ENCODE measurements at regions not wholly inside any gene's neighbourhood (a gene's known extent, or its start where the extent isn't known, plus 50 kb on each side); places are given as distances from the start of the nearest gene placed in this dataset.
"Not testable (repeated sequence)": the region's sequence is repeated elsewhere in the genome, so short reads cannot be mapped to it uniquely, and the experiment has no call there.

DNA sequence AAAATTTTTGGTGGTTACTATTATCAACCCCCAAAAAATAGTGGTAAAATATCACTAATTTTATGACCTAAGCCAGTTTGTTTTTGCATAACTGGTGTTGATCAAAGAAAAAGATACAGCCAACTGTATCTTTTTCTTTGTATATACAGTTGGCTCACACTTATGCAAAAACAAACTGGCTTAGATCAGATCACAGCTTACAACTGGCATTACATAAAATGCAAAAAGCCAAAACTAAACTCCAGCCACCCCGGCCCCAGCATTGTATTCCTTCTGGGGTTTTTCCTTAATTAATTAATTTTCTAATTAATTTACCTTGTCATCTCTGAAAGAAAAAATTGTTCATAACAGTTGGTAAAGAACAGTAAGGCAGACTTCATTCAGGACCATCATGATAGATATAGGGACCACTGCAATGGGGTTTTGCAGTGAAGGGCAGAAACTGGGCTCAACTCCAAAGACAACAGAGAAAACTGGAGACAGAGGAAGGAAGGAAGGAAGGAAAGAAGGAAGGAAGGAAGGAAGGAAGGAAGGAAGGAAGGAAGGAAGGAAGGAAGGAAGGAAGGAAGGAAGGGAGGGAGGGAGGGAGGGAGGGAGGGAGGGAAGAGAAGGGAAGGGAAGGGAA is 202.1 kb downstream of the HNRNPD start:
- no peak for DNase-seq

DNA sequence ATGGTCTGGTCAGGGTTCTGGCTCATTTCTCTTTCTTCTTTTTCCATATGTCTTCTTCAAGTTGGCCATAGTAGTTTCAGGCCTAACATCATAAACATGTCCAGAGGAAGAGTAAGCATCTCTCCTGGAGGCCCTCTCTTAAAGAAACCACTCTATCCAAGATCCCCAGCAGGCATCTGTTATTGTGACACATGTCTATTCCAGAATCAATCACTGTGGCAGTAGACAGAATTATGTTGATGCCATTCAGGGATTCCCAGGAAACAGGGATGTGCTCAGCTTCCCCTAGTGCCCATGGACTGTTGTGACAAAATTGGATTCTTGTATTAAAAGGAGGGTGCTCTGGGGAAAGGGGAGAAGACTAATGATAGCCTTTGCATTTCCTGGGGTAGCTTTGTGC is 224.0 kb downstream of the HNRNPD start:
- no peak for DNase-seq

- DNase-seq = no peak
Observed at GRCh38 chr4:82145850-82146249, 227.9 kb downstream of the HNRNPD start.

DNA sequence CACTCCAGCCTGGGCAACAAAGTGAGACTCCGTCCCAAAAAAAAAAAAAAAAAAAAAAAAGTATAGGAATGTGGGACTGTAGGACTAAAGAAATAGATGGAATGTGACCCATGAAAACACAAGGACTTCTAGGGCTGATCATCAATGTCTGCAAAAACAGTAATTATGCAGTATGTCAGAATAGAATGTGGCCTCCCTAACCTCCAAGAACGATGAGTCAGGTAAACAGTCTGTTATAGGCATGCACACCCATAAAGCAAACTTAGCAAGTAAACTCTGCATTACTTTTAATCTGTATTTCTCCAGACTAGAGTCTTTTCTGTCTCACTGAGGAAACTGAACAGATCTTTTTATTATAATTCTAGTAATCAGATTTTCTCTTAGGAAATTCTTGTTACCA is 233.4 kb downstream of the HNRNPD start:
- DNase-seq = no peak

DNA sequence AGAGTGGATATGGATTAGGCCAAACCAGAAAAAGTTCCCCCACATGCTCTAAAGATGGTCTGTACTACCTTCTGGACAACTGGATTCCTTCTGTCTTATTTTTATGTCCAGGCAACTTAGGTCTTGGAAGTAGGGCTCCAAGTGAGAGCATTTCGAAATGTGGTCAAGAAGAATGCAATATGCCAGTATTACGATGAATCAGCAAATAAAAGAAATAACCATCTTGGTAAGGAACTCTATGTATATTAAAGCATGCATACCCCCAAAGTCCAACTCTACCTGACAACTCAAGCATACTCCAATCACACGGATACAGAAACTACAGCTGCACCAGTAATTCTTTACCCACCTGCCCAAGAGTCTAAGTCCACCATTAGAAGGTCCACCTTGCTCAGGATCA is 234.5 kb downstream of the HNRNPD start:
- DNase-seq = no peak

GRCh38 chr4:82138374-82138773 is 235.4 kb downstream of the HNRNPD start:
- no peak for DNase-seq

GRCh38 chr4:82136161-82136801 is 237.5 kb downstream of the HNRNPD start:
- peak in 1 of 2 donors; percentile 34 for DNase-seq

DNA sequence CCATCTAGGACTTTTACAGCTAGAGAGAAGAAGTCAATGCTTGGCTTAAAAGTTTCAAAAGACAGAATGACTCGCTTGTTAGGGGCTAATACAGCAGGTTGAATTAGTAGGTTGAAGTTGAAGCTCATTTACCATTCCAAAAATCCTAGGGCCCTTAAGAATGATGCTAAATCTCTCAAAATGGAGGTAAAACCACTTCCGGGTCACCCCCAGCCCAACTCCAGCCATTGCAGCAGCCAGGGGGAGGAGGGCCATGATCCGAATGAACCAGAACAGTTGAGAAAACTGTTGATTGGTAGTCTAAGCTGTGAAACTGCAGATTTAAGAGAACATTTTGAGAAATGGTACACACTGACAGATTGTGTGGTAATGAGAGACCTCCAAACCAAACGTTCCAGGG is 245.4 kb downstream of the HNRNPD start:
- DNase-seq = no peak

- DNase-seq = no peak
Observed at GRCh38 chr4:82126512-82127040, 247.2 kb downstream of the HNRNPD start.

GRCh38 chr4:82125787-82126297 is 247.9 kb downstream of the HNRNPD start:
- no peak for DNase-seq

DNA sequence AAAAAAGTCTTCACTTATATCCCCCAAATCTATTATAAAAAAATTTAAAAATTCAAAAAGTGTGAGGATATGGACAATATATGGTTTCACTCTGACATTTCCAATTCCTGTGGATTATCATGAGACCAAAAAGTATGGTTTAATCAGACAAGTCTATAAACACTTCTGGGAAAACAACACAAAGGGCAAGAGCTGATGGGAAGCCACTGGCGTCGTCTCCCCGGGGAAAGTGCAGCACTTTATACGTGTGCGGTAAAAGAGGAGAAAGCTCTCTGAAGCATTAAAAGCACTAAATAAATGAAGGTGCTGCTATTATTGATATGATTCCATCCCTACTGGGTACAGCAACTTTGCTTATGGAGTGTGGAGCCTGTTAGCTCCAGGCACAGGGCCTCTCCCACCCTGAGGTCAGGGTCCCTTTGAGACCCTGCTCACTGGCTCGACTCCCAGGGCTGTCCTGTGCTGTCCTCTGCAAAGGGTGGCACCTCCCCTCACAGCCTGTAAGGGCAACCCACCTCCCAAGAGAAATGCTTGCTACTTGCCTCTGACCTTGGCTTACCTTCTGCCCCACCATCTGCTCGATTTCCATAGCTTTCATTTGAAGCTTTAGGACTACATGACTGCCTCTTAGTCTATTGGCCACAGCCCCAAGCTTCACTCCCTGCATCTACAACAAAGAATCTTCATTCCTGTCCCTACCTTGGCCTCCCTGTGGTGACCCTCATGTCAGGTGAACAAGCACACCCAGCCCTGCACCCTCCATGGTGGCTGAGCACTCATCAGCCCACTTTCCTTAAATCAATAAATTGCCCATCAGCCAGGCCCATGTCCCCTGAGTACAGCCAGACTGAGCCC is 248.6 kb downstream of the HNRNPD start:
- DNase-seq = no peak

DNA sequence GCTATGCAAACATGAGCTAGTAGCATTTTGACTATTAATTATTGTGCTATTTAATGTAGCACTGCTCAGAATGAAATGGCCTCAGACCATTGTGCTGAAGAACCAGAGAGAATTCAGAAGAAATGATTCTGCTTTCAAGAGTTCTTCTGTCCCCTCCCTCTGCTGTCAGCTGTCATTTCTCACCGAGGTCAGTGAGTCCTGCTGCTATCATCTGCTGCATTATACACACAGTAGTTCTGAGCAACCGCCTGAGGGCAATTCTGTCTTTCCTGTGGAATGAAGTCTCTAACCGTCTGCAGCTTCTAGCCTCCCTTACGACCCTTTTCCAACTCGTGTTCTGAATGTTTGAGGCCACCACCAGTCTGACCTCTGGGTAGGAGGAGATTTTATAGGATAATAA is 249.4 kb downstream of the HNRNPD start:
- no peak for DNase-seq

DNA sequence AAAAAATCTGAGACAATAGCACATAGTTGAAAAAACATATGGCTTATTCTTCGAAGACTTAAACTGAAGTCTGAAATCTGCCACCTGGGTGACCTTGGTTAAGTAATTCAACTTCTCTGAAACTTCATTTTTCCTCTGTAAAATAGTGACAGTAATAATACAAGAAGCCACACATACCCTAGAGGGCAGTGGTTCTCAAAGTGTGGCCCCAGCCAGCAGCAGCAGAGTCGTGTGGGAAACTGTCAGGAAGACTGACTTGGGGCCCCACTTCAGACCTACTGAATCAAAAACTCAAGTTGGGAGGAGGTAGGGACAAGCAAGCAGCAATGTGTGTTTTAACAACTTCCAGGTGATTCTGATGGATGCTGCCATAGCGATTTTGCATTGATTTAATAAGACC is 249.9 kb downstream of the HNRNPD start:
- DNase-seq = peak; percentile 14 to 44

- not testable (repeated sequence) for DNase-seq
Observed at GRCh38 chr4:82115183-82115582, 258.6 kb downstream of the HNRNPD start.

GRCh38 chr4:82108506-82108905 is 265.3 kb downstream of the HNRNPD start:
- no peak for DNase-seq

GRCh38 chr4:82104578-82104977 is 269.2 kb downstream of the HNRNPD start:
- no peak for DNase-seq

DNA sequence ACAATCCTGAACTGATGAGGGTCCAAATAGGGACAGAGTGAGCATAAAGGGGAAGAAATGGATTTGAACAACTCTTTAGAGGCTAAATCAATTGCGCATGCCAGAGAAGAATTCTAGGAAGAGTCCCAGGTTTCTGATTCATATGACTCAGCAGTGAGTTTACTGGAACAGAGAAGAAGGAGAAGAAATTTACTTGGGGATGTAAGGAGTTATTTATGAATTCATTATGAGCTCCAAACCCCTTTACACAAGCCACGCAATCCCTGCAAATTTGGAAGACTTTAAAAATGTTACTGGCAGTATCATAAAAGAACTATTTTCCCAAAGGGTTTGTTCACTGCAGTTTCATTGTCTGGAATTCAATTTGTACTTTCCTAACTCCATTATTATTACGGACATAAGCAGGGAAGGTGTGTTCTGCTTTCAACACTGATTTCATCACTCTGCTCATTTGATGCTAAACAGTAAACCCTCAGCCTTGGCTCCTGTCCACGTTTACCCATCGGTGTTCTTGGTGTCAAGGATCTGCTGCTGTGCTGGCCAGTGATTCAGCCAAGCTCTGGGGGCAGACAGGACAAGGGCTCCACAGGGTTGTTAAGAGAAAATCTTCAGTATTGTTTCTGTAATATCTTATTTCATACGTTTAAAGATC is 273.7 kb downstream of the HNRNPD start:
- DNase-seq = no peak

GRCh38 chr4:82097504-82097903 is 276.3 kb downstream of the HNRNPD start:
- no peak for DNase-seq

DNA sequence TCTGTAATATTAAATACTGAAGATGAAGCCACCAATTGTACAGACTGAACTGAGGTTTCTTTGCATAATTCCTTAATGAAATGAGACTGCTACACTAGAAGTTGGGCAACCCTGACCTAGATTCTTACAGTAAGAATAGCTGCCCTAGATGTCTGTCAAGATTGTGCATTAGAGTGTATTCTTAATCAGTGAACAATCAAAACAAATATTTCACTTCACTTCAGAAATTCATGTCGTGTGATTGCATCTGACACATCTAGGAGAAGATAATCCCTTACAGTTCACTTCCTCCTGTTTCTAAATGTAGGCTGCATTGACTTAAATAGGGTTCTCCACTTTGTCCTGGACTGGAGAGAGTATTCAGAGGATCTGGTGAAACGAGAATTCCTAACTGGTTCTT is 283.1 kb downstream of the HNRNPD start:
- no peak for DNase-seq

DNA sequence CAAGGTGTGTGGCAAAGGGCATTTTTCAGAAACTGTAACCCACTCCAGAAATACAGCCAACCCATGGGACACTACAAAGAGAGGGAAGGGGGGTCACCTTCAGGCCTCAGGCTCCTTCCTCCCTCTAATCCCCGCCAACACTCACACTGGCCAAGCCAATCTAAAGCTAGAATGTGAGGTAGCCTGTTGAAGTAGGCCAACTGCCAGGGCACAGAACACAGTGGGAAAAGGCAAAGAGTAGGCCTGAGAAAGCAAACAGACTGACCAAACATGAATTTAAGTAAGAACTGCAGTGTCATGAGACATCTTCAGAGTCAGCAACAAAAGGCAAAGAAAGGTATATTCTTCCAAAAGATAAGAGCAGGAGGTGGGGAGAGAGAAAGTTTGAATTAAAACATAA is 289.0 kb downstream of the HNRNPD start:
- DNase-seq = no peak

DNA sequence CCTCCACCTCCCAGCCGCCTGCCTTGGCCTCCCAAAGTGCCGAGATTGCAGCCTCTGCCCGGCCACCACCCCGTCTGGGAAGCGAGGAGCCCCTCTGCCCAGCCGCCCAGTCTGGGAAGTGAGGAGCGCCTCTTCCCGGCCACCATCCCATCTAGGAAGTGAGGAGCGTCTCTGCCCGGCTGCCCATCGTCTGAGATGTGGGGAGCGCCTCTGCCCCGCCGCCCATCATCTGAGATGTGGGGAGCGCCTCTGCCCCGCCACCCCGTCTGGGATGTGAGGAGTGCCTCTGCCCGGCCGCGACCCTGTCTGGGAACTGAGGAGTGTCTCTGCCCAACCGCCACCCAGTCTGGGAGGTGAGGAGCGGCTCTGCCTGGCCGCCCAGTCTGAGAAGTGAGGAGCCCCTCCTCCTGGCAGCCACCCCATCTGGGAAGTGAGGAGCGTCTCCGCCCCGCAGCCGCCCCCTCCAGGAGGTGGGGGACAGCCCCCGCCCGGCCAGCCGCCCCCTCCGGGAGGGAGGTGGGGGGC is 296.3 kb downstream of the HNRNPD start:
- not testable (repeated sequence) for DNase-seq

DNA sequence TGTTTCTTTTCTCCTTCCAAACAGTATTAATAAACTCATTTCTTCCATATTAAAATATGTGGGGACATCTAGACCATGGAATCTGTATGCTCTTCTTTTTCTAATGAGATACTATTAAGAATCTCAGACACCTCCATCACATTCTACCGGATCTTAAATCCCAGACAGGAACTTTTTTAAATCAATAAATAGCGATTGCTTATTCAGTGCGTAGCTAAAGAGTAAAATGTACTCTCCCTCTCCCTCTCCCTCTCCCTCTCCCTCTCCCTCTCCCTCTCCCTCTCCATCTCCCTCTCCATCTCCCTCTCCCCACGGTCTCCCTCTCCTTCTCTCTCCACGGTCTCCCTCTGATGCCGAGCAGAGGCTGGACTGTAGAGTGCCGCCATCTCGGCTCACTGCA is 297.0 kb downstream of the HNRNPD start:
- DNase-seq = no peak

DNA sequence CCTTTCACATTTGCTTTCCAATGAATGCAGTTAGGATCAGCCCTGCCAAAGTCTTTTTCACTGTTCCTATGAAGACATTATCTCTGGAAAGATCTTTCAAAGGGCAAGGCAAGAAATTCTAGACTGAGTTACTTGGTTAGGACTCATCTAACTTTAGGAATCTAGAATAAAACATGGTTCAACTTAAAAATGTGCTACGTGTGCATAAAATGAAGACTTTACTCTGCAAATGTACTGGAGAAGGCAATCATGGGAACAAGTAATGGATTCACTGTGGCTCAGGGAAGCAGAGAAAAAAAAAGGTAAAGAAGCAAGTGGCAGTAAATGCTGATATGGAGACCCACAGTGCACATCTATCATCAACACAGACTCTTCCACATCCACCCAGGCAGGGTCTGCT is 297.4 kb downstream of the HNRNPD start:
- DNase-seq = no peak
